NOMO-1 treated with DMSO at 0.1 percent for 48 hours (cell line): ENCODE measurements at regions not wholly inside any gene's neighbourhood (a gene's known extent, or its start where the extent isn't known, plus 50 kb on each side); places are given as distances from the start of the nearest gene placed in this dataset.

ENCODE experiments used
- DNase-seq: peaks from one replicate; lab custom pipeline; 2025; ENCODE audit not compliant: unreplicated experiment; lab: John Stamatoyannopoulos, UW

- DNase-seq: no peak
Observed at GRCh38 chr22:47606426-47606825, 844.0 kb downstream of the TBC1D22A start.

GRCh38 chr22:47605886-47606285 lies 843.4 kb downstream of the TBC1D22A start:
- DNase-seq: no peak

GRCh38 chr22:47605441-47605840 lies 843.0 kb downstream of the TBC1D22A start:
- DNase-seq: no peak

- no peak for DNase-seq
Observed at GRCh38 chr22:47604563-47604962, 842.1 kb downstream of the TBC1D22A start.

- DNase-seq: no peak
Observed at GRCh38 chr22:47602732-47603131, 840.3 kb downstream of the TBC1D22A start.

- no peak for DNase-seq
Observed at GRCh38 chr22:47601666-47602065, 839.2 kb downstream of the TBC1D22A start.

- DNase-seq: no peak
Observed at GRCh38 chr22:47600791-47601625, 838.6 kb downstream of the TBC1D22A start.

- DNase-seq: no peak
Observed at GRCh38 chr22:47600281-47600680, 837.8 kb downstream of the TBC1D22A start.

- no peak for DNase-seq
Observed at GRCh38 chr22:47599753-47600152, 837.3 kb downstream of the TBC1D22A start.

- no peak for DNase-seq
Observed at GRCh38 chr22:47598864-47599263, 836.4 kb downstream of the TBC1D22A start.

- DNase-seq: no peak
Observed at GRCh38 chr22:47597041-47597440, 834.6 kb downstream of the TBC1D22A start.

GRCh38 chr22:47596176-47596690 lies 833.8 kb downstream of the TBC1D22A start:
- no peak for DNase-seq

GRCh38 chr22:47594836-47595521 lies 832.5 kb downstream of the TBC1D22A start:
- no peak for DNase-seq

- no peak for DNase-seq
Observed at GRCh38 chr22:47593911-47594311, 831.5 kb downstream of the TBC1D22A start.

- no peak for DNase-seq
Observed at GRCh38 chr22:47593291-47593690, 830.8 kb downstream of the TBC1D22A start.

- DNase-seq: no peak
Observed at GRCh38 chr22:47592791-47593190, 830.3 kb downstream of the TBC1D22A start.

- no peak for DNase-seq
Observed at GRCh38 chr22:47591709-47592108, 829.3 kb downstream of the TBC1D22A start.

- DNase-seq: no peak
Observed at GRCh38 chr22:47591016-47591415, 828.6 kb downstream of the TBC1D22A start.

GRCh38 chr22:47589271-47590250 lies 827.1 kb downstream of the TBC1D22A start:
- DNase-seq: no peak

- DNase-seq: no peak
Observed at GRCh38 chr22:47588578-47588960, 826.1 kb downstream of the TBC1D22A start.
